Right atrium auricular region (tissue), 2 donors: ENCODE measurements at regions not wholly inside any gene's neighbourhood (a gene's known extent, or its start where the extent isn't known, plus 50 kb on each side); places are given as distances from the start of the nearest gene placed in this dataset.
"Not testable (repeated sequence)": the region's sequence is repeated elsewhere in the genome, so short reads cannot be mapped to it uniquely, and the experiment has no call there.

ENCODE experiments used
- DNase-seq: peaks from one replicate; pipeline ENCODE4 v3.0.0-alpha.2; 2019; ENCODE audit warnings: low spot score
- H3K27ac ChIP-seq, 2 donors: fragments of 200-600 bp; sonication (generic); 1 replicate in 1 of 2; 2 replicates in 1 of 2; pipeline ENCODE4 v1.5.1; 2016 to 2019
- H3K27me3 ChIP-seq, 2 donors: fragments of 200-600 bp; sonication (generic); one replicate each; pipeline versions ENCODE4 v1.5.1 to v1.6.0; 2017 to 2019
- H3K36me3 ChIP-seq: fragments of 200-600 bp; sonication (generic); one replicate; pipeline ENCODE4 v1.5.1; 2016
- H3K4me1 ChIP-seq, 2 donors: fragments of 200-600 bp; sonication (generic); one replicate each; pipeline versions ENCODE4 v1.5.1 to v1.6.0; 2017 to 2019
- H3K4me3 ChIP-seq, 2 donors: fragments of 200-600 bp; sonication (generic); 1 replicate in 1 of 2; 2 replicates in 1 of 2; pipeline ENCODE4 v1.5.1; 2017 to 2019; ENCODE audit warnings: mild to moderate bottlenecking in 1 of 2, moderate library complexity in 1 of 2
- H3K9me3 ChIP-seq, 2 donors: fragments of 200-600 bp; sonication (generic); one replicate each; pipeline ENCODE4 v1.5.1; 2019
- TF ChIP-seq, protein P1 (sequence below), 2 donors: fragments of 200-600 bp; sonication (generic); IDR thresholded peaks; one replicate each; pipeline ENCODE4 v1.5.1; 2019; ENCODE audit warnings: antibody characterized with exemption in 2 of 2

DNA sequence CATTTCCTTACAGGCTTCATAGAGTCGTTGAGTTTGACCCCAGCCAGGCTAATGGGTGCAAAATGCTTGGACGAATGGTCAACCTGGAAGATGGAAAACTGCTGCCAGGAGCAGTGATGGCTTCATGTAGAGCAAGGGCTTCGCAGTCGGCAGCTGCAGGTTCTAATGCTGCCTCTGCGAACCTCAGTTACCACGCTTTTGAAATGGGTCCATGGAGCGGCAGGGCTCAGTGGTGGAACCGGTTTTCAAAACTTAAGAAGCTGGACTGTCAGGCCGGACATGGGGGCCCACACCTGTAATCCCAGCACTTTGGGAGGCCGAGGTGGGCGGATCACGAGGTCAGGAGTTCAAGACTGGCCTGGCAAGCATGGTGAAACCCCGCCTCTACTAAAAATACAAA, 55.9 kb upstream of the PRR5 start:
- H3K27ac ChIP-seq, result no peak overlapping the region
- no peaks in the 10 kb centered on the region for H3K27me3 ChIP-seq
- no peaks in the 10 kb centered on the region for H3K4me1 ChIP-seq

DNA sequence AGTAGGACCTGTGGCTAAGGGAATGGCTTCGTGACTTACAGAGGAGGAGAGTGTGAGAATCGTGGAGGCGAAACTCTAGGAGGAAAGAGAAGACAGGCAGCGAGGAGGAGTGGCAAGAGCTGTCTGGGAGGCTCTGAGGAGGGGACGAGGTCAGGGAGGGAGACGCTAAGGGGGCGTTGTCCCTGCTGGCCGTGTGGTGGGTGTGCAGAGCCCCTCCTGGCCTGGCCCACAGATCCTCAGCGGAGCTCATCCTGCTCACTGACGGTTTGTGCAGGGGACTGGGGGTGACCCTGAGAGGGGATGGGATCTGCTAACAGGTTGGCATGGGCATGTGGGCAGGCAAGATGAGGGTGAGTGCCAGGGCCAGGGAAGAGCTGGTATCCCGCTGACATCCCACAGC, 56.5 kb upstream of the PRR5 start:
- peaks cover 0 to 1% of the 10 kb centered on the region in 2 donors for H3K4me1 ChIP-seq
- TF ChIP-seq, protein P1, sequence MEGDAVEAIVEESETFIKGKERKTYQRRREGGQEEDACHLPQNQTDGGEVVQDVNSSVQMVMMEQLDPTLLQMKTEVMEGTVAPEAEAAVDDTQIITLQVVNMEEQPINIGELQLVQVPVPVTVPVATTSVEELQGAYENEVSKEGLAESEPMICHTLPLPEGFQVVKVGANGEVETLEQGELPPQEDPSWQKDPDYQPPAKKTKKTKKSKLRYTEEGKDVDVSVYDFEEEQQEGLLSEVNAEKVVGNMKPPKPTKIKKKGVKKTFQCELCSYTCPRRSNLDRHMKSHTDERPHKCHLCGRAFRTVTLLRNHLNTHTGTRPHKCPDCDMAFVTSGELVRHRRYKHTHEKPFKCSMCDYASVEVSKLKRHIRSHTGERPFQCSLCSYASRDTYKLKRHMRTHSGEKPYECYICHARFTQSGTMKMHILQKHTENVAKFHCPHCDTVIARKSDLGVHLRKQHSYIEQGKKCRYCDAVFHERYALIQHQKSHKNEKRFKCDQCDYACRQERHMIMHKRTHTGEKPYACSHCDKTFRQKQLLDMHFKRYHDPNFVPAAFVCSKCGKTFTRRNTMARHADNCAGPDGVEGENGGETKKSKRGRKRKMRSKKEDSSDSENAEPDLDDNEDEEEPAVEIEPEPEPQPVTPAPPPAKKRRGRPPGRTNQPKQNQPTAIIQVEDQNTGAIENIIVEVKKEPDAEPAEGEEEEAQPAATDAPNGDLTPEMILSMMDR (IDR thresholded peaks at IDR 0.05), result no peak
- H3K4me3 ChIP-seq, result no peak overlapping the region
- no peak for DNase-seq
- no peaks in the 10 kb centered on the region for H3K27me3 ChIP-seq
- no peak overlapping the region for H3K27ac ChIP-seq
- H3K36me3 ChIP-seq, result no peaks in the 10 kb centered on the region
- H3K9me3 ChIP-seq, result no peaks in the 10 kb centered on the region

More for the DNA sequence above, 55.9 kb upstream of the PRR5 start:
- Histone ChIP-seq H3K9me3 (no peaks in the 10 kb centered on the region), H3K36me3 (no peaks in the 10 kb centered on the region), H3K4me3 (no peak overlapping the region)
- TF ChIP-seq, protein P1 (IDR thresholded peaks at IDR 0.05), result no peak
- no peak for DNase-seq

DNA sequence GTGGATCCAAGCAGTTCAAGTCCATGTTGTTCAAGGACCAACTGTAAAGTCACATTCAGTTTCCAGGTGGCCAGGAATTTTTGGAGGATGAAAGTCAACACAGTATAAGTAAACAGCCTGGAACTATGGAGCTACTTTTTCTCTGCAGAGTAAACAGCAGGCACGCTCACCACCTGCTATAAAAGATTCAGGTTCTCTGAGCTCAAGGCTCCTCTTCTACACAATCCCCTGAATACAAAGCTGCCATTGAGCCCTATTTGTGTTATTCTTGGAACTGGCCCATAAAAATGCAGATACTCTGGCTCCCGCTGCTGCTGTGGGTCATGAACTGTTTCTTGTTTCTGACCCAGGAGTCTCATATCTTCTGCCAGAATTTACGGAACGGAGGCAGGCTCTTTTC, 56.9 kb upstream of the PRR5 start:
- TF ChIP-seq, protein P1 (IDR thresholded peaks at IDR 0.05), result no peak
- no peaks in the 10 kb centered on the region for H3K9me3 ChIP-seq
- no peak overlapping the region for H3K4me3 ChIP-seq
- H3K36me3 ChIP-seq, result no peaks in the 10 kb centered on the region
- H3K27me3 ChIP-seq, result no peaks in the 10 kb centered on the region
- no peak for DNase-seq
- H3K4me1 ChIP-seq, result peaks cover 0 to 6% of the 10 kb centered on the region in 2 donors
- H3K27ac ChIP-seq, result no peak overlapping the region

DNA sequence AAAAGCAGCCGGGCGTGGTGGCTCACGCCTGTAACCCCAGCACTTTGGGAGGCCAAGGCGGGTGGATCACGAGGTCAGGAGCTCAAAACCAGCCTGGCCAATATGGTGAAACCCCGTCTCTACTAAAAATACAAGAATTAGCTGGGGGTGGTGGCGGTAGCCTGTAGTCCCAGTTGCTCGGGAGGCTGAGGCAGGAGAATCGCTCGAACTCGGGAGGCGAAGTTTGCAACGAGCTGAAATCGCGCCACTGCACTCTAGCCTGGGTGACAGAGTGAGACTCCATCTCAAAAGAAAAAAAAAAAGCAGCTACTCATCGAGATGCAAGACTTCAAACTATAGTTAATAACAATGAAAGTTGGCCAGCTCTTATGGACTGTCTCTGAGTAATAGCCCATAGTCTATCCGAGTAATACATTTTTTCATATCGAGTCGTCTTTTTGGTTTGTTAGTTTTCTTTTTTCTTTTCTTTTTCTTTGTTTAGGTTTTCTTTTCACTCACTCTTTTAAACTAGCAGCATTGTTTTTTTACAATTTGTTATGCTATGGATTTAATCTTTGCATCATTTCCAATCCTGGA, 58.4 kb upstream of the PRR5 start:
- not testable (repeated sequence) for H3K4me3 ChIP-seq, H3K27me3 ChIP-seq, DNase-seq, H3K27ac ChIP-seq, H3K36me3 ChIP-seq, H3K9me3 ChIP-seq
- peaks cover 0 to 17% of the 10 kb centered on the region in 2 donors for H3K4me1 ChIP-seq

DNA sequence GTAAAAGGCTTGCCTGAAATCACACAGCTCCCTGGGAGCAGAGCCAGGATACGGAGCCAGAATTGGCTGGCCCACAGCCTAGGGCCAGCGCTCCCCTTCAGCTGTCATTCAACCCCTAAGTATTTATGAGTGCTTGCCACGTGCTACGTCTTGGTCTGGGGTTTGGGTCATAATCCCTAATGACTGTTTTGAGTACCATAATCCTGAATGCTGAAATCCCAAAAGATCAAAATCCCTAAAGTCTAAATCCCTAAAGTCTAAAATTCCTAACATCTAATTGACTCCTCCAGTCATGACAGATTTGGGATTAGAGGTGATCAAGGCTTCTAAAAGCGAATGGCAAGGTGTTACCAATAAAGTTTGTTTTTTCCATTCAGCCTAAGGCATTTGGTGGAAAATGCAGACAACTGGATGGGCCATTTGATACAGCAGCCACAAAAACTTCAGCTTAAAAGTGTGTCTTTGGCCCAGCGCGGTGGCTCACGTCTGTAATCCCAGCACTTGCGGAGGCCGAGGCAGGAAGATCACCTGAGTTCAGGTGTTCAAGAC, 59.8 kb upstream of the PRR5 start:
- TF ChIP-seq, protein P1 (IDR thresholded peaks at IDR 0.05), result no peak
- Histone ChIP-seq H3K36me3 (no peaks in the 10 kb centered on the region), H3K27ac (no peak overlapping the region), H3K27me3 (no peaks in the 10 kb centered on the region), H3K4me1 (peaks cover 0 to 19% of the 10 kb centered on the region in 2 donors), H3K9me3 (no peaks in the 10 kb centered on the region), H3K4me3 (no peak overlapping the region)
- no peak for DNase-seq

DNA sequence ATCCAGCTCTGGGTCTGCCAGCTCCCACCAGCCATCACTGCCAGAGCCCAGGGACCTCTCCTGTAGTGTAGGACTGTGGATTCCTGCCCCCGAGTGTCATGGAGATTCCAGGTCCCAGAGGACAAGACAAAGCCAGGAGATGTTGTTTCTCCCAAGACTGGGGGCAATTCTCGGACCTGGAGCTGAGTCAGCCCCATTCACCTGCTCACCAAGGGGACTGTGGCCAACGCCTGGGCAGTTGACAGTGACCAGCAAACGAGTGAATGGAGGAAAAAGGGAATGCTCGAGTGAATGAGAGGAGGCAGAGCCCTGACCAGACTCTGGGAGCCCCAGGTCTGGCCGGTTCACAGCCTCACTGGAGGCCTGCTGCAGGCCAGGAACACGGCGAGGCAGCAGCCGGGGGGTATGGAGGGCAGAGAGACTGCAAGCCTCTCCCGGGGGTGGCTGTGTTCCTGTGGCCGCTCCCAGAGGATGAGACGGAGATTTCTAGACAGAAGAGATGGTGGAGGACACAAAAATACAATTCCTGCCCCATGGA, 61.3 kb upstream of the PRR5 start:
- H3K9me3 ChIP-seq, result no peaks in the 10 kb centered on the region
- peaks cover 0 to 19% of the 10 kb centered on the region in 2 donors for H3K4me1 ChIP-seq
- TF ChIP-seq, protein P1 (IDR thresholded peaks at IDR 0.05), result no peak
- no peak overlapping the region for H3K27ac ChIP-seq
- no peaks in the 10 kb centered on the region for H3K27me3 ChIP-seq
- H3K36me3 ChIP-seq, result no peaks in the 10 kb centered on the region
- DNase-seq, result no peak
- no peak overlapping the region for H3K4me3 ChIP-seq
